CD4-positive, alpha-beta T cell treated with Interleukin-15 for 4 hours (primary cell): ENCODE measurements at regions not wholly inside any gene's neighbourhood (a gene's known extent, or its start where the extent isn't known, plus 50 kb on each side); places are given as distances from the start of the nearest gene placed in this dataset.
"Not testable (repeated sequence)": the region's sequence is repeated elsewhere in the genome, so short reads cannot be mapped to it uniquely, and the experiment has no call there.

ENCODE experiments used
- DNase-seq: peaks from one replicate; pipeline ENCODE4 v3.0.0-alpha.2; 2020; ENCODE audit warnings: low spot score

DNA sequence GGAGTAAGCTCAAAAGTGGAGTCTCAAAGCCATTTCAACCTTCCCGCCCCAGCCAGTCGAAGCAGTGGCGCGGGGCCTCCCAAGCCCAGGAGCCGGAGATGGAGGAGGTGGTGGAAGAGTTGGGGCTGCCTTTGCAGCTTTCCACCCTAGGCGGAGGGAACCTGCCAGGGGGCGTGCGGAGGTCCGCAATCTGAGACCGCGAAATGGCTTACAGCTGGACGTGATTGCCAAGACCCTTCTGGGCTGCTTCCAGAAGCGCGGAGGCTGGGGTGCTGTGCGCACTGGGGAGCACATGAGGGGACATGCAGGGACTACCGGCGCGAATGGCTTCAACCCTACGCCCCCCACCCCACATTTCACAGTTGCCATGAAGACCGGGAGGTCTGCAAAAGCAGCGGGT lies 86.2 kb downstream of the PRR15 start:
- DNase-seq: no peak

DNA sequence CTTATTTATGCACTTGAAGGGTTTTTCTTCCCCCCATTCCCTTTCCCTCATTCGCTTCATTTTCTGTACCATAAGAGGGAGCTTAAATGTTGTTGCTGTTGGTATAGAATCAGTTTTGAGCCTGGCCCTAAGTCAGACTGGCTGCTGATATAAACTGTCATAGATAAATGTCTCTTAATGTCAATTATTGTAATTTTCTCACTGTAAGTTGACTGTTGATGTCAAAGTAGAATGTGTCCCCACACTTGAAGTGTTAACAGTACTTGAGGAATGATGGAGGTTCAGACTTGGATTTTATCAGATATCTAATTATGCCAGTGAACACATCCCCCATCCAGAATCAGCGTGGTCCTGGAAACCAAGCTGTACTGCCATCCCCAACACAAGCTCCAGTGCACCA lies 87.8 kb downstream of the PRR15 start:
- no peak for DNase-seq

DNA sequence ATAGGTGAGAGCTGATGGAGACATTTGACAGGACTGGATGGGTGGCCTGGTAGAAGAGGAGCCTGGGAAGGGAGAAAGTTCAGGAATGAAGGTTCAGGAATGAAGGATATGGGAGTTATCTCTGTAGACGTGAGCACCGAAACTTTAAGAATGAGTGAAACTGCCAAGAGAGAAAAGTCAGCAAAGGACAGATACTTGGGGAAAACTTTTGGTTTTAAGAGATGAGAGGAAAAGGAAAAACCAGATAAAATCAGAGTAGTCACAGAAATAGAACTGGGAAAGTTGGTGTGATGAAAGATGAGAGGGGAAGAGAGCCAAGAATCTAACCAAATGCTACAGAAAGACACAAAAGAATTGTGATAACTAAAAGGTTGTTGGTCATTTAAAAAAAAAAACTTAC lies 88.9 kb downstream of the PRR15 start:
- no peak for DNase-seq

DNA sequence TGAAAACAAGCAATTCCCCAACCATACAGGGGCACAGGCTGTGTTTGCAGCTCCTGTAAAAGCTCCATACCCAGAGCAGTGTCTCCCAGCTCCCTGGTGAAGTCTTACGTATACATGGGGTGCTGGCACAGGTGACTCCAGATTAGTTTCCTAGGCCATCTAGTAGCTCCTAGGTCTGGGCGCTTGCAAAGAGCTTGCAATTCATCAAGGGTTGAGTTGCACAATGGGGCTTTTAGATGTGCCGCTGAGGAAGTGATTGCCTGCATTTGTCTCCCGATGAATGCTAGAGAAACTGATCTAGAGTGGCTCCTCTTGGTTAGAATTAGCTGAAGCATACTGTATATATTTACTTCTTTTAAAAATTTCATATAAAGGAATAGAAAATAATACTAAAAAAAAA lies 90.7 kb downstream of the PRR15 start:
- DNase-seq: not testable (repeated sequence)

DNA sequence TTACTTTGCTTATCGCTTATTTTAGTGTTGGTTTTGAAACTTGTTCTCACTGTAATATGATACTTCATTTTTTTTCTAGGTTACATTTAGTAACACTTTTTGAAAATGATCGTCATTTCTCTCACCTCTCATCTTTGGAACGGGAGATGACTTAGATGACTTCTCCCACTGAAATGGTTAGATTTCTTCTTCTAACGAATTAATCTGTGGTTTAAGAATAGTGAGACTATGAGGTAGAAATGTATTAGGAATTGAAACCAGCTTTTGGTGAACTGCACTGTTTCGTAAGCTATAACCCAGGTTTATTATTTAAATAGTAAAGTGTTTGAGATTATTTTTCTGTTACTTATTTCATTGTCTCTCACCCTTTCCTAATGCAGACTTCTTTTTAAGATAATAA lies 93.7 kb downstream of the PRR15 start:
- DNase-seq: no peak

DNA sequence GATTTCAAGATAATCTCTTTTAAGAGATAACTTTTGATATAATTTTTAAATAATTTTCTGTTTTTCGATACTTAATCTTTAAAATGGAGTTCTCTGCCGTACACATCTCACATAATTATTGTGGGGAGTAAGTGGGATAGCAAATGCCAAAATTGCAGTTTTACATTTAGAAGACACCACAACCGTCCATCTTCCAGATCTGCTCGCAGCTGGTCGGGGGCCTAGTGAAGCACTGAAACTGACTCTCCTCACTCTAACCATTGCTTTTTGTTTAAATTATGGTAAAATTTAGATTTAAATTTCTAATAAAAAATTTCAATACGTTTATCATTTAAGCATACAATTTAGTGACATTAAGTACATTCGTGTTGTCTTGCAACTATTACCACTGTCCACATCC lies 94.2 kb downstream of the PRR15 start:
- DNase-seq: no peak

DNA sequence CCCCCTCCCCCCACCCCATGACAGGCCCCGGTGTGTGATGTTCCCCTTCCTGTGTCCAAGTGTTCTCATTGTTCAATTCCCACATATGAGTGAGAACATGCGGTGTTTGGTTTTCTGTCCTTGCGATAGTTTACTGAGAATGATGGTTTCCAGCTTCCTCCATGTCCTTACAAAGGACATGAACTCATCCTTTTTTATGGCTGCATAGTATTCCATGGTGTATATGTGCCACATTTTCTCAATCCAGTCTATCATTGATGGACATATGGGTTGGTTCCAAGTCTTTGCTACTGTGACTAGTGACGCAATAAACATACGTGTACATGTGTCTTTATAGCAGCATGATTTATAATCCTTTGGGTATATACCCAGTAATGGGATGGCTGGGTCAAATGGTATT lies 95.6 kb downstream of the PRR15 start:
- not testable (repeated sequence) for DNase-seq

DNA sequence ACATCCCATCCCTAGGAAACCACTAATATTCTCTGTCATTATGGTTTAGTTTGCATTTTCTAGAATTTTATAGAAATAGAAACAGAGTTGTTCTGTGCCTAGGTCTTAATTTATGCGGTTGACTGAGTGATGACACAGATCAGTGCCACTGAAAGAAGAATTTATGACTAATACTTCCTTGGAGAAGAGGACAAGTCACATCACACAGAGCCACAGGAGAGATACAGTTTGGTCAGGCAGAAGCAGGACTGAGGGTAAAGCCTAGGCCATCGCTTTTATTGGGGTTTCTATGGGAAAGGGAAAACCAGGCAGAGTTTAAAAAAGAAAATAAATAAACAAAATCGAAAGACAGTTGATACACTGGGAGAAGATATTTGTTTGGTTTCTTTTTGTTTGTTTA lies 99.3 kb downstream of the PRR15 start:
- DNase-seq: not testable (repeated sequence)

DNA sequence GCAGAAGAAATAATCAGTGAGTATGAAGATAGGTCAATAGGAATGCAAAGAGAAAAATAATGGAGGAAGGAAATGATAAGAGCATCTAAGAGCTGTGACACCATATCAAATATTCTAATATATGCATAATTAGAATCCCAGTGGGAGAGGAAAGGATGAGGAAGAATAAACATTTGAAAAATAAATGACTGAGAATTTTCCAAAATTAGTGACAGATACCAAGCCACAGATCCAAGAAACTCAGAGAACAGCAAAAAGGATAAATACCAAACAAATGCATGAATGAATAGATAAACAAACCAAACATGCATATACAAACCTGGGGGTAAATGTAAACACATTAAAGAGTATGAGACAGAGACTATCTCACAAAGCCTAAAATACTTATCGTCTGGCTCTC lies 101.4 kb downstream of the PRR15 start:
- not testable (repeated sequence) for DNase-seq

DNA sequence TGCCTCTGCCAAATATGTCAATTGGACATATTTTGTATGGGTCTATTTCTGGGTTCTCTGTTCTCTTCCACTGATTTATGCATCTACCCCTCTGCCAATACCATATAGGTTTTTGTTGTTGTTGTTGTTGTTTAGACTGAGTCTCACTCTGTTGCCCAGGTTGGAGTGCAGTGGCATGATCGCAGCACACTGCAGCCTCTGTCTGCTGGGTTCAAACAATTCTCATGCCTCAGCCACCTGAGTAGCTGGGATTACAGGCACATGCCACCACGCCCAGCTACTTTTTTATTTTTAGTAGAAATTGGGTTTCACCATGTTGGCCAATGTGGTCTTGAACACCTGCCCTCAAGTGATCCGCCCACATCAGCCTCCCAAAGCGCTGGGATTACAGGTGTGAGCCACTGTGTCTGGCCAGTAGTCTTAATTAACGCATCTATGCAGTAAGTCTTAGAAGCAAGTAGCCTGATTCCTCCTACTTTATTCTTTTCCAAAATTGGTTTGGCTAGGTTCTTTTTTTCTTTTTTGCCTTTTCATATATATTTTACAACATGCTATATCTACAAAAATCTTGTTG lies 103.5 kb downstream of the PRR15 start:
- DNase-seq: not testable (repeated sequence)

DNA sequence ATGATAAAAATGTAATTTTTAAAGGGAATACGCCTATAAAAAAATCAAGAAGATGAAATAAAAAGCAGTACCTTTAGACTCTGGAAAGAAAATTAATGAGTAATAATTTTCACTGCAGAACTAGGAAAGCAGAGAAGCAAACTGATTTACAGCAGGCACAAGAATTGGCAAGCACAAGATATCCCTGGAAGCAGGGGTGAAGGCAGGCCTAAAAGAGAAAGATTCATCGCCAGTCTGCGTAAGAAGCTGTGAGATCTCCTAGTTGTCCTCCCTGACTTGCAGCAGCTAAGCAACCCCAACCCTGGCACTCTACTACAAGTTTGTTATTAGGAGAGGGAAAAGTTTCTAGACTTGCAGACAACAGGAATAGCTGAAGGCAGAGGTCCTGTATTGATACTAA lies 107.7 kb downstream of the PRR15 start:
- DNase-seq: not testable (repeated sequence)

DNA sequence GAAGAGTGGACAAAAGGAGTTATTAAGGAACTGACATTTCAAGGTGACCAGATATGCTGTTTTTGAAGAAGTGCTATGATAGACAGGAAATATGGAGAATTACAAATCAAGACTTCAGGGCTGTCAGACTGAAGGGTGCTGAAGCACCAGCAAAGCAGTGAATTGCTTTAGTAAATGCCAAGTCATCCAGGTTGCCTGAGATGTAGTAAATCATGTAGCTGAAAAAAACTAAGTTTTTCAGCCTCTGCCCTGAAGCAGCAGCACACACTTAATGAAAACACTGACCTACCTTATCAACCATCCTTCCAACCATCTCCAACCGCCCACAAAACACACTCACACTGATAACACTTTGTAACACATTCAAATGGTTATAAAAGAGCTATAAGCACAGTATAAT lies 110.0 kb downstream of the PRR15 start:
- DNase-seq: not testable (repeated sequence)

DNA sequence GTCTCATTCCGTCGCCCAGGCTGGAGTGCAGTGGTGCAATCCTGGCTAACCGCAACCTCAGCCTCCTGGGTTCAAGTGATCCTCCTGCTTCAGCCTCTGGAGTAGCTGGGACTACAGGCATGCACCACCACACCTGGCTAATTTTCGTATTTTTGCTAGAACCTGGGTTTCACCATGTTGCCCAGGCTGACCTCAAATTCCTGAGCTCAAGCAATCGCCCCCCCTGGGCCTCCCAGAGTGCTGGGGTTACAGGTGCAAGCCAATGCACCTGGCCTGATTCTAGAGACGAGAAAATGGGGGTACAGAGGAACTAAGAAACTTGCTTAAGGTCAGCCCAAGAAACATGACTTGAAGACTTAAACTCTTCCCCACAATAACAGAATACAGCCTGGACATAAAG lies 111.0 kb downstream of the PRR15 start:
- not testable (repeated sequence) for DNase-seq

DNA sequence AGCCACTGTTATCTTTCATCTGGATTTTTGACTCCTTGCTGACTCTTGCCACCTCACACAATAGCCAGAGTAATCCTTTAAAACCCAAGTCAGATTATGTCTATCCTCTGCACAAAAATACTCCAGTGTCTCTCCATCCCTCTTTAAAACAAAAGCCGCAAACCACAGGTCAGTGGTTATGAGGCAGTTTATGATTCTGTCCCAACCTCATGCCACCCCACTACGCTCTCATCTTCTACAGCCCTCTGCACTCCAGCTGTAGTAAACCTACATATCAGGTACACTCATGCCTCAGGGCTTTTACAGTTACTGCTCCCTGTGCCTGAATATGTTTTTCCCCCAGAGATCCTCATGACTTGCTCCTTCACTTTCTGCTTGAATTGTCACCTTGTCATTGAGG lies 113.6 kb downstream of the PRR15 start:
- DNase-seq: not testable (repeated sequence)

DNA sequence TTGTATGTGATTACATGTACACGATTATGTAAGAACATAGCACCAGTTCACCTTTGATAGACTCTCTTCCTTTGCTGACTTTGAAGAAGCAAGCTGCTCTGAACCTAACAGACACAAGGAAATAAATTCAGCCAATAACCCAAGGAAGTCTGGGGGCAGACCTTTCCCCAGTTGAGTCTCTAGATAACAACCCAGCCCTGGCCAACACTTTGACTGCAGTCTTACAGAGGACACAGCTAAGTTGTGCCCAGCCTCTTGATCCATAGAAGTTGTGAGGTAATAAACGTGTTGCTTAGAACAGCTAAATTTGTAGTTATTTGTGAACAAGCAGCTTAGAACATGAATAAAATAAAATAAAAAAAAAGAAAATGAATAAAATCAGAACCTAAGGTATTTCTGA lies 116.3 kb downstream of the PRR15 start:
- not testable (repeated sequence) for DNase-seq

DNA sequence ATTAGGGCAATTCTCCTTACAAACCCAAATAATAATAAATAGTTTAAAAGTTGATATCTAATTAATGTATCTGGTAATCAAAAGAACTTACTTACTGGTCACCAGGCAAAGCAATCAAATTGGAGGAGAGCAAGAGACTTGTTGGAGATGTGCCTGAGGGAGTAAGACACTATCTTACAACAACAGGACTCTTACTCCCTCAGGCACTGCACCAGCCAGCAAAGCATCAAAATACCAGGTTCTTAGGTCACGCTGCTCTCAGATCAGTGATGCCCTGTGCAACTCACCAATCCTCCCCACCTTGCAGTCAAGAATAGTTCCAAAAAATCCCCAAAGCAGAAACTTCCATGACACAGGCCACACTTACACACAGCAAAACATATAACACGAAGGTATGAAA lies 117.0 kb downstream of the PRR15 start:
- not testable (repeated sequence) for DNase-seq

DNA sequence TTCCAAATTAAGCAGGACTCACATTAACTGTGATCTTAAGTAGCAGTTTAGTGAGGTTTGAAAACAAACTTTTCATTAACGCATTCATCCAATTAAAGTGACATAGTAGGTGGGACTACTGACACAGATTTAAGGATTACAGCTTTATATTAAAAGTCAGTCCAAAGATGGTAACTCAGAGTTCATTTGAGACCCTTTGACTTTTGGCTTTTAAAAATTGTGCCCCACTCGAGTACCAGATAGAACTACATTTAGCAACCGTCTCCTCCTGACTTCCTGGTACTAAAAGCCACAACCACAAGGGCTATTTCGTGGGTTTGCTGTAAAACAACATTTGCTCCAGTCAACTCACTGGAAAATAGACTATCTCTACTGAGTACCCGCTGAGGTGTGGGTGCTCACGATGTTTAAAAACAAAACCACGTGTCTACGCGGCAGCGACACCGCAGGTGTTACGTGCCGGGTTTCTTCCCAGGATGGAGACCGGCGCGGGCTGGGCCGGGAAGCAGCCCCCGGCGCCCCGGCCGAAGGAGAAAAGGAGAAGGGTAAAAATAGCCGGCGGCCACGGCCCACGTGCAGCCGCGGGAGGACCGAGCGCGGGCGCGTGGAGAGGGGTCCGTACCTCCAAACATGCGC lies 120.6 kb downstream of the PRR15 start:
- not testable (repeated sequence) for DNase-seq

DNA sequence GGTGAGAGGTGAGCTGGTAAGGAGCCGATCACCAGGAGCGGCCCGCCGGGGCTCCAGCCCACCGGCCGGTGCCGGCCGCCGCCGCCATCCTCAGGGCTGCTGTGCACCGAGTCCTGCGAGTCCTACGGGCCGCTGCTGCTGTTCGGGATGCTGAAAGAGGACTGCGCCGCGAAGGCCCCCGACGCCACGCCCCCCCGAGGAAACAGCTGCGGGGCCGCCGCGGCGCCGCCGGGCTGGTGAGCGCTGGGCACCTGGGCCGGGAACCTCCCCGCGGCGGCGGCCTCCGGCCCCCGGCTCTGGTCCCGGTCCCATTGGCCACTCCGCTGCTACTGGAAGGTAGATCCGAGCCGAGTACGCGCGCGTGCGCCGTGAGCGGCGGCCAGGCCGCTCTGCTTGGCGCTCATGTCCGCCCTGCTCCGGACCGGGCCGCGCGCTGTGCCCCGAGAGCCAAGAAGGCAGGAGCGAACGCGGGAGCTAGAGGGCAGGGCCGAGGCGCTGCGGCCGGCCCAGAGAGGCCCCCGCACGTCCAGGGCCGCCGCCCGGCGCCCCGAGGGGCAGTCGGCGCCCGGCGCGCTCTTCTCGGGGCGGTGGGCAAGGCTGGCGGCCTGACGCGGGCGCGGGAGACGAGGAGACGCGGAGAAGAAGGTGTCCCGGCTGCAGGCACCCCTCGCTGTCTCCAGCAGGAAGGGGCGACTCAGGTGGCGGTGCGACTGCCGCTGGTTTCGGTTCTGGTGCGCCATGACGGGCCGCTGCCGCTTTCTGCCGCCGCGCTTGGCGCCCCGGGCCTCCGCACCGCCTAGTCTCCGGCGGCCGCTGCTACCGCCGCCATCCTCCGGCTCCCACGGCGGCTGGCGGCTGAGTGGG lies 121.3 kb upstream of the WIPF3 start:
- peak; percentile 4 for DNase-seq

DNA sequence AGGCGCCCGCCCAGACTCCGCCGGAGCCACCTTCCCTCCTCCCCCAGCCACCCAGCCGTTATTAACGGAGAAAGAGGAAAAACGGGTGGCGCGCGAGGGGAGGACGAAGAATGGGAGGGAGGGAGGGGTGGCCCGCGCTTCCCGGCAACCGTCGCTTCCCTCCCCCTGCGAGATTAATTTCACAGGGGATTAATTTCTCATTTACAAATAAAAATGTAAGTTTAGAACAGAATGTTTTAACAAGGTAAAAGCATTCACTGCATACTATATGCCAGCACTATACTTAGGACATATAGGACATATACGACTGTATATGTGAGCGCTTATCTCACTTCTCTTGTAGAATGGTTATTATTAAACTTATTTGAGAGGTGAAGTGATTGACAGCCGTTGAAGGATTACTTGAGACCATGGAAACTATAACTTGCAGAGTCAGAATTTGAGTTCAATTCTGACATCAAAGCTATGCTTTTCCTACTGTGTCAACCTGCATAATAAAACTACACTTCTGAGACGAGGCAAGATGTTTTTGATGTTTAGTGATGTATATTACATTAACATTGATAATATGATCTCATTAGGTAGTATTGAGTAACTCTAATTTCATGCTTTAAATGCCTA lies 120.5 kb upstream of the WIPF3 start:
- DNase-seq: not testable (repeated sequence)

DNA sequence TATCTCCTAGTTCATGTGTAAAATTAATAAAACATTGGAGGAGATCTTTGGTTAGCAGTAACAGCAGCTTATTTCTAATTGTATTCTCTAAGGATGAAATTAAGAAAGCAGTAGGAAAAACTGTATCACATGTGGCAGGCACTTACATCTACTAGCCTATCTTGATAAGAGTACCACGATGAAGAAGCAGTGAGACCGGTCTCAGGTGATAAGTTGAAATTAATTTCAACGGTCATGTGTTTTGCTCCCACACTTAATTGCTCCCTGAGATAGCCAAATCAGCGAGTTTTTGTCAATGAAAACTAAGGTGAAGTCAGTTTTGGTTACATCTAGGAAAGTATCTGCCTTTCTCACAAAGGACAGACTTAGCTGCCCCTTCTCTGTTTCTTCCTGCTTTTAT lies 115.8 kb upstream of the WIPF3 start:
- not testable (repeated sequence) for DNase-seq

DNA sequence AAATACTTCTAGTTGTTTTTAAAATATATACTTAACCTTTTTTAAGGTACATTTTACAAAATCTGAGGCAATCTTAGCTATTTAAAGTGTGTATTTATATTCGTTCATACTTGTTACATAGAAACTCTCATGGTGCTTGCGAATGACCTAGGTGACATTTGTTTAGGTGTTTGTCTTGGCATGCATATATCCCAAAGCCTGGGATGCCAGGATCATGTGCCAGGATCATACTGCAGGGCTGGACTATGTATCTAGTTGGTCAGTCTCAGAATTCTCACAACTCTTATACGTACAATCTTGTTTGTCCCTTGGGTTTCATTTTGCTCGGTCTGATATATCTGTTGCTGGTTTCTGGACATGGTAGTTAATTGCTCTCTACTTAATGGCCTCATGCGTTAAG lies 109.9 kb upstream of the WIPF3 start:
- not testable (repeated sequence) for DNase-seq

DNA sequence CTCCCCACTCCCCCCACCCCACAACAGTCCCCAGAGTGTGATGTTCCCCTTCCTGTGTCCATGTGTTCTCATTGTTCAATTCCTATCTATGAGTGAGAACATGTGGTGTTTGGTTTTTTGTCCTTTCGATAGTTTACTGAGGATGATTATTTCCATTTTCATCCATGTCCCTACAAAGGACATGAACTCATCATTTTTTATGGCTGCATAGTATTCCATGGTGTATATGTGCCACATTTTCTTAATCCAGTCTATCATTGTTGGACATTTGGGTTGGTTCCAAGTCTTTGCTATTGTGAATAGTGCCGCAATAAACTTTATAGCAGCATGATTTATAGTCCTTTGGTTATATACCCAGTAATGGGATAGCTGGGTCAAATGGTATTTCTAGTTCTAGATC lies 106.6 kb upstream of the WIPF3 start:
- not testable (repeated sequence) for DNase-seq

DNA sequence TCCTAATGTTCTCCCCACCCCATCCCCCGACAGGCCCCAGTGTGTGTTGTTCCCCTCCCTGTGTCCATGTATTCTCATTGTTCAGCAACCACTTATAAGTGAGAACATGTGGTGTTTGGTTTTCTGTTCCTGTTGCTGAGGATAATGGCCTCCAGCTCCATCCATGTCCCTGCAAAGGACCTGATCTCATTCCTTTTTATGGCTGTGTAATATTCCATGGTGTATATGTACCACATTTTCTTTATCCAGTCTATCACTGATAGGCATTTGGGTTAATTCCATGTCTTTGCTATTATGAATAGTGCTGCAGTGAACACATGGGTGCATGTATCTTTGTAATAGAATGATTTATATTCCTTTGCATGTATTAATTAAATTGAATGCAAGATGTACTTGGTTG lies 104.8 kb upstream of the WIPF3 start:
- DNase-seq: not testable (repeated sequence)
